ENCODE measurements at regions not wholly inside any gene's neighbourhood (a gene's known extent, or its start where the extent isn't known, plus 50 kb on each side); places are given as distances from the start of the nearest gene placed in this dataset.
"Not testable (repeated sequence)": the region's sequence is repeated elsewhere in the genome, so short reads cannot be mapped to it uniquely, and the experiment has no call there.

GRCh38 chr15:26212109-26212508, 349.0 kb upstream of the ATP10A start:
- DNase-seq (no peak), ATAC-seq (no peak)
- intact Hi-C loops (cut with DNase I, micrococcal nuclease), result no loop called here

GRCh38 chr15:26210980-26211379, 347.9 kb upstream of the ATP10A start:
- intact Hi-C loops (cut with DNase I, micrococcal nuclease), result no loop called here
- ATAC-seq (no peak), DNase-seq (no peak)

- intact Hi-C loops (cut with DNase I, micrococcal nuclease), result no loop called here
- ATAC-seq, result no peak
- no peak for DNase-seq
Observed at GRCh38 chr15:26201177-26201858, 338.2 kb upstream of the ATP10A start.

GRCh38 chr15:26200427-26200826, 337.3 kb upstream of the ATP10A start:
- intact Hi-C loops (cut with DNase I, micrococcal nuclease), result no loop called here
- DNase-seq (no peak), ATAC-seq (no peak)

- ATAC-seq, result no peak
- no peak for DNase-seq
- intact Hi-C loops (cut with DNase I, micrococcal nuclease), result no loop called here
Observed at GRCh38 chr15:26197719-26198118, 334.6 kb upstream of the ATP10A start.

- DNase-seq (no peak), ATAC-seq (no peak)
- intact Hi-C loops (cut with DNase I, micrococcal nuclease), result no loop called here
Observed at GRCh38 chr15:26197060-26197459, 333.9 kb upstream of the ATP10A start.

- DNase-seq (no peak), ATAC-seq (no peak)
- intact Hi-C loops (cut with DNase I, micrococcal nuclease), result no loop called here
Observed at GRCh38 chr15:26191193-26191592, 328.1 kb upstream of the ATP10A start.

- DNase-seq; ATAC-seq; intact Hi-C loops (cut with DNase I, micrococcal nuclease): not testable (repeated sequence)
Observed at GRCh38 chr15:26186138-26186537, 323.0 kb upstream of the ATP10A start.

- intact Hi-C loops (cut with DNase I, micrococcal nuclease), result no loop called here
- no peak for ATAC-seq
- DNase-seq, result no peak
Observed at GRCh38 chr15:26182441-26182840, 319.3 kb upstream of the ATP10A start.

GRCh38 chr15:26179906-26180305, 316.8 kb upstream of the ATP10A start:
- no peak for DNase-seq
- ATAC-seq, result no peak
- intact Hi-C loops (cut with DNase I, micrococcal nuclease), result loop anchor here in 1 of 2 donors (10.0 kb wide), 1 partner anchor 65 kb away; no protein-coding TSS in a partner anchor

- no peak for DNase-seq
- no peak for ATAC-seq
- intact Hi-C loops (cut with DNase I, micrococcal nuclease), result loop anchor here in 1 of 2 donors (10.0 kb wide), 1 partner anchor 64 kb away; no protein-coding TSS in a partner anchor
Observed at GRCh38 chr15:26178640-26179220, 315.6 kb upstream of the ATP10A start.

- intact Hi-C loops (cut with DNase I, micrococcal nuclease), result loop anchor here in 1 of 2 donors (10.0 kb wide), 1 partner anchor 63 kb away; no protein-coding TSS in a partner anchor
- DNase-seq (no peak), ATAC-seq (no peak)
Observed at GRCh38 chr15:26177816-26178215, 314.7 kb upstream of the ATP10A start.

- ATAC-seq (no peak), DNase-seq (no peak)
- intact Hi-C loops (cut with DNase I, micrococcal nuclease), result loop anchor here in 1 of 2 donors (10.0 kb wide), 1 partner anchor 62 kb away; no protein-coding TSS in a partner anchor
Observed at GRCh38 chr15:26176831-26177230, 313.7 kb upstream of the ATP10A start.

- ATAC-seq (no peak), DNase-seq (no peak)
- intact Hi-C loops (cut with DNase I, micrococcal nuclease), result loop anchor here in 1 of 2 donors (10.0 kb wide), 1 partner anchor 56 kb away; no protein-coding TSS in a partner anchor
Observed at GRCh38 chr15:26171266-26171665, 308.1 kb upstream of the ATP10A start.

GRCh38 chr15:26166429-26166828, 303.3 kb upstream of the ATP10A start:
- intact Hi-C loops (cut with DNase I, micrococcal nuclease), result no loop called here
- ATAC-seq (no peak), DNase-seq (no peak)

- intact Hi-C loops (cut with DNase I, micrococcal nuclease), result no loop called here
- no peak for DNase-seq
- no peak for ATAC-seq
Observed at GRCh38 chr15:26165546-26165945, 302.4 kb upstream of the ATP10A start.

- DNase-seq (no peak), ATAC-seq (no peak)
- intact Hi-C loops (cut with DNase I, micrococcal nuclease), result no loop called here
Observed at GRCh38 chr15:26160343-26160742, 297.2 kb upstream of the ATP10A start.

- DNase-seq, result no peak
- intact Hi-C loops (cut with DNase I, micrococcal nuclease), result no loop called here
- no peak for ATAC-seq
Observed at GRCh38 chr15:26158176-26158575, 295.0 kb upstream of the ATP10A start.

- intact Hi-C loops (cut with DNase I, micrococcal nuclease), result no loop called here
- ATAC-seq (no peak), DNase-seq (no peak)
Observed at GRCh38 chr15:26157081-26157480, 294.0 kb upstream of the ATP10A start.

GRCh38 chr15:26156051-26156450, 292.9 kb upstream of the ATP10A start:
- intact Hi-C loops (cut with DNase I, micrococcal nuclease), result no loop called here
- ATAC-seq (no peak), DNase-seq (no peak)

Measured in left colon (tissue), 2 donors.